ENCODE measurements at regions not wholly inside any gene's neighbourhood (a gene's known extent, or its start where the extent isn't known, plus 50 kb on each side); places are given as distances from the start of the nearest gene placed in this dataset.

DNA sequence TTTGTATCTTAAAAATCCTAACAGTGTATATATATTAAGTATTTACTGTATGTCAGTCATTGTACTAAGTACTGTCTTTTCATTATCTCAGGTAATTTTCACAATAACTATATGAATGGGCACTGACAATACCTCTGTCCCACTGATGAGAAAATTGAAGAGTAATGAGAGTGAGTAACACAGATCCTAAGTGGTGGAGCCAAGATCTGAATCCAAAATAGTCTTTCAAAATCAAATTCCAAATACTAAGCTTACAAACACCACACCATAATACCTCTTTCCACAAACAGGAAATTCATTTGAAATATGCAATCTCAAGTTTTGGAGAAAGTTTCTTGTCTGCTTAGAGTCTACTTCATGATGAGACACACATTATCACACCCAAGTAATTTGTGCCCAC lies 105.9 kb upstream of the EDEM3 start (continued):
- TF ChIP-seq, protein P1, sequence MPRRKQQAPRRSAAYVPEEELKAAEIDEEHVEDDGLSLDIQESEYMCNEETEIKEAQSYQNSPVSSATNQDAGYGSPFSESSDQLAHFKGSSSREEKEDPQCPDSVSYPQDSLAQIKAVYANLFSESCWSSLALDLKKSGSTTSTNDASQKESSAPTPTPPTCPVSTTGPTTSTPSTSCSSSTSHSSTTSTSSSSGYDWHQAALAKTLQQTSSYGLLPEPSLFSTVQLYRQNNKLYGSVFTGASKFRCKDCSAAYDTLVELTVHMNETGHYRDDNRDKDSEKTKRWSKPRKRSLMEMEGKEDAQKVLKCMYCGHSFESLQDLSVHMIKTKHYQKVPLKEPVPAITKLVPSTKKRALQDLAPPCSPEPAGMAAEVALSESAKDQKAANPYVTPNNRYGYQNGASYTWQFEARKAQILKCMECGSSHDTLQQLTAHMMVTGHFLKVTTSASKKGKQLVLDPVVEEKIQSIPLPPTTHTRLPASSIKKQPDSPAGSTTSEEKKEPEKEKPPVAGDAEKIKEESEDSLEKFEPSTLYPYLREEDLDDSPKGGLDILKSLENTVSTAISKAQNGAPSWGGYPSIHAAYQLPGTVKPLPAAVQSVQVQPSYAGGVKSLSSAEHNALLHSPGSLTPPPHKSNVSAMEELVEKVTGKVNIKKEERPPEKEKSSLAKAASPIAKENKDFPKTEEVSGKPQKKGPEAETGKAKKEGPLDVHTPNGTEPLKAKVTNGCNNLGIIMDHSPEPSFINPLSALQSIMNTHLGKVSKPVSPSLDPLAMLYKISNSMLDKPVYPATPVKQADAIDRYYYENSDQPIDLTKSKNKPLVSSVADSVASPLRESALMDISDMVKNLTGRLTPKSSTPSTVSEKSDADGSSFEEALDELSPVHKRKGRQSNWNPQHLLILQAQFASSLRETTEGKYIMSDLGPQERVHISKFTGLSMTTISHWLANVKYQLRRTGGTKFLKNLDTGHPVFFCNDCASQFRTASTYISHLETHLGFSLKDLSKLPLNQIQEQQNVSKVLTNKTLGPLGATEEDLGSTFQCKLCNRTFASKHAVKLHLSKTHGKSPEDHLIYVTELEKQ (tag by site-specific recombination; IDR thresholded peaks at IDR 0.05; ENCODE audit: borderline replicate concordance), result no peak
- no peak for TF ChIP-seq OVOL3 (tag by site-specific recombination; IDR thresholded peaks at IDR 0.05)
- TF ChIP-seq ZNF391 (tag by site-specific recombination; IDR thresholded peaks at IDR 0.05; ENCODE audit: borderline replicate concordance, low read depth), result no peak
- TF ChIP-seq PRDM1 (tag by site-specific recombination; IDR thresholded peaks at IDR 0.05), result no peak
- no peak for TF ChIP-seq KLF9 (tag by site-specific recombination; IDR thresholded peaks at IDR 0.05; ENCODE audit: low read depth)
- no peak for TF ChIP-seq ZFP3 (tag by site-specific recombination; IDR thresholded peaks at IDR 0.05; ENCODE audit: low read depth)
- TF ChIP-seq, protein P2, sequence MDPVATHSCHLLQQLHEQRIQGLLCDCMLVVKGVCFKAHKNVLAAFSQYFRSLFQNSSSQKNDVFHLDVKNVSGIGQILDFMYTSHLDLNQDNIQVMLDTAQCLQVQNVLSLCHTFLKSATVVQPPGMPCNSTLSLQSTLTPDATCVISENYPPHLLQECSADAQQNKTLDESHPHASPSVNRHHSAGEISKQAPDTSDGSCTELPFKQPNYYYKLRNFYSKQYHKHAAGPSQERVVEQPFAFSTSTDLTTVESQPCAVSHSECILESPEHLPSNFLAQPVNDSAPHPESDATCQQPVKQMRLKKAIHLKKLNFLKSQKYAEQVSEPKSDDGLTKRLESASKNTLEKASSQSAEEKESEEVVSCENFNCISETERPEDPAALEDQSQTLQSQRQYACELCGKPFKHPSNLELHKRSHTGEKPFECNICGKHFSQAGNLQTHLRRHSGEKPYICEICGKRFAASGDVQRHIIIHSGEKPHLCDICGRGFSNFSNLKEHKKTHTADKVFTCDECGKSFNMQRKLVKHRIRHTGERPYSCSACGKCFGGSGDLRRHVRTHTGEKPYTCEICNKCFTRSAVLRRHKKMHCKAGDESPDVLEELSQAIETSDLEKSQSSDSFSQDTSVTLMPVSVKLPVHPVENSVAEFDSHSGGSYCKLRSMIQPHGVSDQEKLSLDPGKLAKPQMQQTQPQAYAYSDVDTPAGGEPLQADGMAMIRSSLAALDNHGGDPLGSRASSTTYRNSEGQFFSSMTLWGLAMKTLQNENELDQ (tag by site-specific recombination; IDR thresholded peaks at IDR 0.05; ENCODE audit: low read depth), result no peak
- TF ChIP-seq, protein P3, sequence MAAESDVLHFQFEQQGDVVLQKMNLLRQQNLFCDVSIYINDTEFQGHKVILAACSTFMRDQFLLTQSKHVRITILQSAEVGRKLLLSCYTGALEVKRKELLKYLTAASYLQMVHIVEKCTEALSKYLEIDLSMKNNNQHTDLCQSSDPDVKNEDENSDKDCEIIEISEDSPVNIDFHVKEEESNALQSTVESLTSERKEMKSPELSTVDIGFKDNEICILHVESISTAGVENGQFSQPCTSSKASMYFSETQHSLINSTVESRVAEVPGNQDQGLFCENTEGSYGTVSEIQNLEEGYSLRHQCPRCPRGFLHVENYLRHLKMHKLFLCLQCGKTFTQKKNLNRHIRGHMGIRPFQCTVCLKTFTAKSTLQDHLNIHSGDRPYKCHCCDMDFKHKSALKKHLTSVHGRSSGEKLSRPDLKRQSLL (tag by site-specific recombination; IDR thresholded peaks at IDR 0.05), result no peak
- TF ChIP-seq, protein P4, sequence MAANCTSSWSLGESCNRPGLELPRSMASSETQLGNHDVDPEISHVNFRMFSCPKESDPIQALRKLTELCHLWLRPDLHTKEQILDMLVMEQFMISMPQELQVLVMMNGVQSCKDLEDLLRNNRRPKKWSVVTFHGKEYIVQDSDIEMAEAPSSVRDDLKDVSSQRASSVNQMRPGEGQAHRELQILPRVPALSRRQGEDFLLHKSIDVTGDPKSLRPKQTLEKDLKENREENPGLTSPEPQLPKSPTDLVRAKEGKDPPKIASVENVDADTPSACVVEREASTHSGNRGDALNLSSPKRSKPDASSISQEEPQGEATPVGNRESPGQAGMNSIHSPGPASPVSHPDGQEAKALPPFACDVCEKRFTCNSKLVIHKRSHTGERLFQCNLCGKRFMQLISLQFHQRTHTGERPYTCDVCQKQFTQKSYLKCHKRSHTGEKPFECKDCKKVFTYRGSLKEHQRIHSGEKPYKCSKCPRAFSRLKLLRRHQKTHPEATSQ (tag by site-specific recombination; IDR thresholded peaks at IDR 0.05), result no peak
- TF ChIP-seq ZNF623 (tag by site-specific recombination; IDR thresholded peaks at IDR 0.05), result no peak
- TF ChIP-seq SP7 (tag by site-specific recombination; IDR thresholded peaks at IDR 0.05), result no peak
- TF ChIP-seq, protein P5, sequence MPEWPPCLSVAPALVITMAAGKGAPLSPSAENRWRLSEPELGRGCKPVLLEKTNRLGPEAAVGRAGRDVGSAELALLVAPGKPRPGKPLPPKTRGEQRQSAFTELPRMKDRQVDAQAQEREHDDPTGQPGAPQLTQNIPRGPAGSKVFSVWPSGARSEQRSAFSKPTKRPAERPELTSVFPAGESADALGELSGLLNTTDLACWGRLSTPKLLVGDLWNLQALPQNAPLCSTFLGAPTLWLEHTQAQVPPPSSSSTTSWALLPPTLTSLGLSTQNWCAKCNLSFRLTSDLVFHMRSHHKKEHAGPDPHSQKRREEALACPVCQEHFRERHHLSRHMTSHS (tag by site-specific recombination; IDR thresholded peaks at IDR 0.05), result no peak
- no peak for TF ChIP-seq ZNF558 (tag by site-specific recombination; IDR thresholded peaks at IDR 0.05)
- TF ChIP-seq ZNF302 (tag by site-specific recombination; IDR thresholded peaks at IDR 0.05; ENCODE audit: low read depth), result no peak

DNA sequence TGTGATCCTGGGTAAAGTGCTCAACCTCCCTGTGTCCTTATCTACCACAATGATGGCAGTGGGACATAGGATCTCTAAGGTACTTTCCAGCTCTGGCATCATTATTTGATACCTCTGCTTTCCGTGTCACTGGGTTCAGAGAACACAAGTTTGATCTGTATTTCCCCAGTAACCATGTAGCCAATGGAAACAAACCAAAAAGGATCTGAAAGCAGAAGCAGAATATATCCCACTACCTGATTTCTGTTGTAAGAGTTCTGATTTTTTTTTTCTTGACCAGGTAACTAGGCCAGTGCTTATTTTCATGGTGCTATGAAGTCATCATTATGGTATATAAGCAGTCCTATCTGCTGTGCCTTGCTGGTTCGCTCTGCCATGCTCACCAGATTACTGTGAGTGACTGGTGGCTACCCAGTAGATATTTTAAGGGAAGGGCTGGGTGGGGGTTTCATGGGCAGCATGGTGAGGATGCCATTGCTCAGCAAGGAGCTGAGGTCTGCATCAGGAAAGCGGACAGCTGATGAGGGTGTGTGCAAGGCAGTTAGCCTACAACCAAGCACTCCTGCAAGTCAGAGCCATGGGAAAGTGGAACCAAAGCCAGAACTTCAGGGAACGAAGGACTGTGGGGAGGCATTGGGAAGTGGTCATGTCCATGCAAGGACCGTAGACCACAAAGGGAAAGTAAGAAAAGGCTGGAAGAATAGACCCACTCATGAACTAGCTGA lies 104.9 kb upstream of the EDEM3 start:
- Histone ChIP-seq H3K4me3 (ENCODE audit: low read depth, low read length) (no peak overlapping the region), H3K36me3 (ENCODE audit: control insufficient read depth in 2 of 2, insufficient read depth in 1 of 2, low read length in 2 of 2) (no peaks in the 10 kb centered on the region), H3K27ac (ENCODE audit: extremely low read depth, low read depth, low read length) (no peak overlapping the region), H3K9me3 (ENCODE audit: control insufficient read depth, insufficient read depth, low read depth, low read length) (no peaks in the 10 kb centered on the region), H3K4me1 (ENCODE audit: control insufficient read depth, insufficient read depth, low read length) (no peaks in the 10 kb centered on the region)
- ChIA-PET POLR2A (no interaction called here), CTCF (interaction anchor here (0.7 kb wide), 1 partner anchor 20 kb away, joined by 3 read pairs; no protein-coding TSS in a partner anchor)
- TF ChIP-seq GLIS1 (tag by site-specific recombination; IDR thresholded peaks at IDR 0.05) (no peak), ZNF561 (tag by site-specific recombination; IDR thresholded peaks at IDR 0.05; ENCODE audit: borderline replicate concordance) (no peak), ZNF768 (tag by site-specific recombination; IDR thresholded peaks at IDR 0.05) (no peak), HOXA7 (CRISPR knock-in tag; IDR thresholded peaks at IDR 0.05; ENCODE audit: borderline replicate concordance) (no peak), PRDM1 (tag by site-specific recombination; IDR thresholded peaks at IDR 0.05) (no peak), ZEB2 (tag by site-specific recombination; IDR thresholded peaks at IDR 0.05) (no peak), ZNF560 (tag by site-specific recombination; IDR thresholded peaks at IDR 0.05; ENCODE audit: borderline replicate concordance) (no peak)
- TF ChIP-seq, protein P6, sequence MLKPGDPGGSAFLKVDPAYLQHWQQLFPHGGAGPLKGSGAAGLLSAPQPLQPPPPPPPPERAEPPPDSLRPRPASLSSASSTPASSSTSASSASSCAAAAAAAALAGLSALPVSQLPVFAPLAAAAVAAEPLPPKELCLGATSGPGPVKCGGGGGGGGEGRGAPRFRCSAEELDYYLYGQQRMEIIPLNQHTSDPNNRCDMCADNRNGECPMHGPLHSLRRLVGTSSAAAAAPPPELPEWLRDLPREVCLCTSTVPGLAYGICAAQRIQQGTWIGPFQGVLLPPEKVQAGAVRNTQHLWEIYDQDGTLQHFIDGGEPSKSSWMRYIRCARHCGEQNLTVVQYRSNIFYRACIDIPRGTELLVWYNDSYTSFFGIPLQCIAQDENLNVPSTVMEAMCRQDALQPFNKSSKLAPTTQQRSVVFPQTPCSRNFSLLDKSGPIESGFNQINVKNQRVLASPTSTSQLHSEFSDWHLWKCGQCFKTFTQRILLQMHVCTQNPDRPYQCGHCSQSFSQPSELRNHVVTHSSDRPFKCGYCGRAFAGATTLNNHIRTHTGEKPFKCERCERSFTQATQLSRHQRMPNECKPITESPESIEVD (tag by site-specific recombination; IDR thresholded peaks at IDR 0.05), result no peak
- TF ChIP-seq, protein P7, sequence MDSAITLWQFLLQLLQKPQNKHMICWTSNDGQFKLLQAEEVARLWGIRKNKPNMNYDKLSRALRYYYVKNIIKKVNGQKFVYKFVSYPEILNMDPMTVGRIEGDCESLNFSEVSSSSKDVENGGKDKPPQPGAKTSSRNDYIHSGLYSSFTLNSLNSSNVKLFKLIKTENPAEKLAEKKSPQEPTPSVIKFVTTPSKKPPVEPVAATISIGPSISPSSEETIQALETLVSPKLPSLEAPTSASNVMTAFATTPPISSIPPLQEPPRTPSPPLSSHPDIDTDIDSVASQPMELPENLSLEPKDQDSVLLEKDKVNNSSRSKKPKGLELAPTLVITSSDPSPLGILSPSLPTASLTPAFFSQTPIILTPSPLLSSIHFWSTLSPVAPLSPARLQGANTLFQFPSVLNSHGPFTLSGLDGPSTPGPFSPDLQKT (IDR thresholded peaks at IDR 0.05; ENCODE audit: borderline replicate concordance, low read depth, low read length), result no peak
